NOMO-1 treated with dmso at 0.1 percent for 144 hours (cell line): ENCODE measurements at regions not wholly inside any gene's neighbourhood (a gene's known extent, or its start where the extent isn't known, plus 50 kb on each side); places are given as distances from the start of the nearest gene placed in this dataset.

Experiments used
- DNase-seq: peaks from one replicate; lab custom pipeline; 2025; ENCODE audit not compliant: unreplicated experiment; lab: John Stamatoyannopoulos, UW

GRCh38 chr1:34645109-34645688 lies 109.6 kb upstream of the GJB5 start:
- no peak for DNase-seq

- DNase-seq: no peak
Observed at GRCh38 chr1:34645919-34646318, 108.9 kb upstream of the GJB5 start.

- no peak for DNase-seq
Observed at GRCh38 chr1:34648501-34648900, 106.3 kb upstream of the GJB5 start.

GRCh38 chr1:34650090-34650489 lies 104.8 kb upstream of the GJB5 start:
- no peak for DNase-seq

- DNase-seq: no peak
Observed at GRCh38 chr1:34650800-34651199, 104.0 kb upstream of the GJB5 start.

GRCh38 chr1:34653110-34653509 lies 101.7 kb upstream of the GJB5 start:
- no peak for DNase-seq

- peak; percentile 17 for DNase-seq
Observed at GRCh38 chr1:34655206-34655874, 99.5 kb upstream of the GJB5 start.

GRCh38 chr1:34655875-34656240 lies 99.0 kb upstream of the GJB5 start:
- no peak for DNase-seq

- DNase-seq: no peak
Observed at GRCh38 chr1:34656299-34656698, 98.5 kb upstream of the GJB5 start.

- no peak for DNase-seq
Observed at GRCh38 chr1:34656731-34657130, 98.1 kb upstream of the GJB5 start.

GRCh38 chr1:34657266-34657665 lies 97.6 kb upstream of the GJB5 start:
- no peak for DNase-seq

- DNase-seq: no peak
Observed at GRCh38 chr1:34657849-34658248, 97.0 kb upstream of the GJB5 start.

GRCh38 chr1:34663031-34663430 lies 91.8 kb upstream of the GJB5 start:
- DNase-seq: no peak

GRCh38 chr1:34668063-34668462 lies 86.8 kb upstream of the GJB5 start:
- no peak for DNase-seq

- DNase-seq: no peak
Observed at GRCh38 chr1:34670982-34671381, 83.9 kb upstream of the GJB5 start.

- no peak for DNase-seq
Observed at GRCh38 chr1:34671887-34672286, 83.0 kb upstream of the GJB5 start.

GRCh38 chr1:34681480-34682451 lies 73.1 kb upstream of the GJB5 start:
- DNase-seq: no peak

GRCh38 chr1:34682452-34683223 lies 72.2 kb upstream of the GJB5 start:
- no peak for DNase-seq

GRCh38 chr1:34683616-34684015 lies 71.2 kb upstream of the GJB5 start:
- DNase-seq: no peak

GRCh38 chr1:34684266-34684665 lies 70.6 kb upstream of the GJB5 start:
- DNase-seq: peak; percentile 10

GRCh38 chr1:34685225-34685624 lies 69.6 kb upstream of the GJB5 start:
- no peak for DNase-seq
